ENCODE measurements at regions not wholly inside any gene's neighbourhood (a gene's known extent, or its start where the extent isn't known, plus 50 kb on each side); places are given as distances from the start of the nearest gene placed in this dataset.
"Not testable (repeated sequence)": the region's sequence is repeated elsewhere in the genome, so short reads cannot be mapped to it uniquely, and the experiment has no call there.

GRCh38 chr9:100699668-100700067, 121.8 kb downstream of the CAVIN4 start:
- in situ Hi-C loops (cut with HindIII; ENCODE audit: low sequenced_read_pairs): no loop called here
- no peak for DNase-seq (ENCODE audit: low spot score)

GRCh38 chr9:100700689-100701318, 122.9 kb downstream of the CAVIN4 start:
- in situ Hi-C loops (cut with HindIII; ENCODE audit: low sequenced_read_pairs): no loop called here
- DNase-seq (ENCODE audit: low spot score): peak; percentile 19

- in situ Hi-C loops (cut with HindIII; ENCODE audit: low sequenced_read_pairs): no loop called here
- peak; percentile 42 for DNase-seq (ENCODE audit: low spot score)
Measured at GRCh38 chr9:100714372-100715099, 136.7 kb downstream of the CAVIN4 start.

- in situ Hi-C loops (cut with HindIII; ENCODE audit: low sequenced_read_pairs): no loop called here
- no peak for DNase-seq (ENCODE audit: low spot score)
Measured at GRCh38 chr9:100715100-100715380, 137.2 kb downstream of the CAVIN4 start.

GRCh38 chr9:100718717-100719116, 140.8 kb downstream of the CAVIN4 start:
- in situ Hi-C loops (cut with HindIII; ENCODE audit: low sequenced_read_pairs): no loop called here
- no peak for DNase-seq (ENCODE audit: low spot score)

GRCh38 chr9:100720922-100721321, 143.0 kb downstream of the CAVIN4 start:
- no peak for DNase-seq (ENCODE audit: low spot score)
- in situ Hi-C loops (cut with HindIII; ENCODE audit: low sequenced_read_pairs): loop anchor here (10.0 kb wide), 1 partner anchor 584 kb away; no protein-coding TSS in a partner anchor

GRCh38 chr9:100724886-100725285, 147.0 kb downstream of the CAVIN4 start:
- in situ Hi-C loops (cut with HindIII; ENCODE audit: low sequenced_read_pairs): loop anchor here (10.0 kb wide), 1 partner anchor 580 kb away; no protein-coding TSS in a partner anchor
- DNase-seq (ENCODE audit: low spot score): no peak

GRCh38 chr9:100725371-100725770, 147.5 kb downstream of the CAVIN4 start:
- no peak for DNase-seq (ENCODE audit: low spot score)
- in situ Hi-C loops (cut with HindIII; ENCODE audit: low sequenced_read_pairs): loop anchor here (10.0 kb wide), 1 partner anchor 579 kb away; no protein-coding TSS in a partner anchor

GRCh38 chr9:100729336-100729895, 151.5 kb downstream of the CAVIN4 start:
- no peak for DNase-seq (ENCODE audit: low spot score)
- in situ Hi-C loops (cut with HindIII; ENCODE audit: low sequenced_read_pairs): loop anchor here (10.0 kb wide), 1 partner anchor 575 kb away; no protein-coding TSS in a partner anchor

- in situ Hi-C loops (cut with HindIII; ENCODE audit: low sequenced_read_pairs): no loop called here
- DNase-seq (ENCODE audit: low spot score): no peak
Measured at GRCh38 chr9:100730086-100730485, 152.2 kb downstream of the CAVIN4 start.

GRCh38 chr9:100731038-100731556, 153.2 kb downstream of the CAVIN4 start:
- in situ Hi-C loops (cut with HindIII; ENCODE audit: low sequenced_read_pairs): no loop called here
- no peak for DNase-seq (ENCODE audit: low spot score)

- in situ Hi-C loops (cut with HindIII; ENCODE audit: low sequenced_read_pairs): no loop called here
- no peak for DNase-seq (ENCODE audit: low spot score)
Measured at GRCh38 chr9:100731557-100731956, 153.7 kb downstream of the CAVIN4 start.

GRCh38 chr9:100739208-100739607, 161.3 kb downstream of the CAVIN4 start:
- in situ Hi-C loops (cut with HindIII; ENCODE audit: low sequenced_read_pairs): no loop called here
- DNase-seq (ENCODE audit: low spot score): no peak

- no peak for DNase-seq (ENCODE audit: low spot score)
- in situ Hi-C loops (cut with HindIII; ENCODE audit: low sequenced_read_pairs): no loop called here
Measured at GRCh38 chr9:100739666-100740065, 161.8 kb downstream of the CAVIN4 start.

- in situ Hi-C loops (cut with HindIII; ENCODE audit: low sequenced_read_pairs); DNase-seq (ENCODE audit: low spot score): not testable (repeated sequence)
Measured at GRCh38 chr9:100748930-100749329, 171.1 kb downstream of the CAVIN4 start.

GRCh38 chr9:100756217-100756616, 178.3 kb downstream of the CAVIN4 start:
- in situ Hi-C loops (cut with HindIII; ENCODE audit: low sequenced_read_pairs): no loop called here
- peak; percentile 8 for DNase-seq (ENCODE audit: low spot score)

- in situ Hi-C loops (cut with HindIII; ENCODE audit: low sequenced_read_pairs): no loop called here
Measured at GRCh38 chr9:100759215-100759614, 181.3 kb downstream of the CAVIN4 start.

GRCh38 chr9:100761276-100761802, 183.5 kb downstream of the CAVIN4 start:
- in situ Hi-C loops (cut with HindIII; ENCODE audit: low sequenced_read_pairs): no loop called here
- no peak for DNase-seq (ENCODE audit: low spot score)

More at GRCh38 chr9:100759215-100759614, 181.3 kb downstream of the CAVIN4 start:
- DNase-seq (ENCODE audit: low spot score): no peak

- in situ Hi-C loops (cut with HindIII; ENCODE audit: low sequenced_read_pairs): no loop called here
- DNase-seq (ENCODE audit: low spot score): no peak
Measured at GRCh38 chr9:100774326-100774725, 196.4 kb downstream of the CAVIN4 start.

GRCh38 chr9:100774962-100775361, 197.1 kb downstream of the CAVIN4 start:
- in situ Hi-C loops (cut with HindIII; ENCODE audit: low sequenced_read_pairs): no loop called here
- no peak for DNase-seq (ENCODE audit: low spot score)

Measured in G401 (cell line).